Skeletal muscle tissue (tissue), 3 donors: ENCODE measurements at regions not wholly inside any gene's neighbourhood (a gene's known extent, or its start where the extent isn't known, plus 50 kb on each side); places are given as distances from the start of the nearest gene placed in this dataset.

ENCODE experiments used
- H3K27ac ChIP-seq: one replicate; pipeline ENCODE4 v1.7.0; 2013; ENCODE audit warnings: mild to moderate bottlenecking, low read depth, low read length, inconsistent platforms
- H3K27me3 ChIP-seq, 3 donors: one replicate each; pipeline ENCODE4 v1.7.0; 2013; ENCODE audit warnings: low read length in 3 of 3; ENCODE audit not compliant: control insufficient read depth in 3 of 3, insufficient read depth in 3 of 3
- H3K36me3 ChIP-seq, 3 donors: one replicate each; pipeline ENCODE4 v1.7.0; 2013; ENCODE audit warnings: low read length in 3 of 3; ENCODE audit not compliant: control insufficient read depth in 3 of 3, insufficient read depth in 3 of 3
- H3K4me1 ChIP-seq, 3 donors: one replicate each; pipeline ENCODE4 v1.7.0; 2013; ENCODE audit warnings: low read length in 3 of 3, mild to moderate bottlenecking in 3 of 3; ENCODE audit not compliant: control insufficient read depth in 3 of 3, insufficient read depth in 3 of 3
- H3K4me3 ChIP-seq, 3 donors: one replicate each; pipeline ENCODE4 v1.7.0; 2013; ENCODE audit warnings: low read length in 3 of 3
- H3K9ac ChIP-seq, 3 donors: one replicate each; pipeline ENCODE4 v1.7.0; 2013; ENCODE audit warnings: low read length in 3 of 3, mild to moderate bottlenecking in 3 of 3, moderate library complexity in 2 of 3, low read depth in 1 of 3
- H3K9me3 ChIP-seq, 3 donors: one replicate each; pipeline ENCODE4 v1.7.0; 2013; ENCODE audit warnings: low read length in 3 of 3; ENCODE audit not compliant: control insufficient read depth in 3 of 3
- donor health status: Osteomylitis.

- Histone ChIP-seq H3K36me3 (no peaks in the 10 kb centered on the region), H3K27me3 (no peaks in the 10 kb centered on the region), H3K27ac (no peak overlapping the region), H3K4me3 (no peak overlapping the region), H3K9ac (no peak overlapping the region), H3K4me1 (no peaks in the 10 kb centered on the region), H3K9me3 (no peaks in the 10 kb centered on the region)
Measured at GRCh38 chr1:208455821-208456220, 211.6 kb upstream of the PLXNA2 start.

GRCh38 chr1:208456487-208456886 lies 212.3 kb upstream of the PLXNA2 start:
- no peaks in the 10 kb centered on the region for H3K36me3 ChIP-seq
- no peak overlapping the region for H3K9ac ChIP-seq
- H3K4me1 ChIP-seq, result no peaks in the 10 kb centered on the region
- H3K27me3 ChIP-seq, result no peaks in the 10 kb centered on the region
- H3K4me3 ChIP-seq, result no peak overlapping the region
- no peak overlapping the region for H3K27ac ChIP-seq
- no peaks in the 10 kb centered on the region for H3K9me3 ChIP-seq

GRCh38 chr1:208460823-208461222 lies 216.6 kb upstream of the PLXNA2 start:
- H3K9ac ChIP-seq, result no peak overlapping the region
- no peak overlapping the region for H3K27ac ChIP-seq
- no peak overlapping the region for H3K4me3 ChIP-seq
- H3K9me3 ChIP-seq, result peaks cover 0 to 3% (median 0%) of the 10 kb centered on the region in 3 donors
- H3K4me1 ChIP-seq, result no peaks in the 10 kb centered on the region
- H3K36me3 ChIP-seq, result no peaks in the 10 kb centered on the region
- H3K27me3 ChIP-seq, result no peaks in the 10 kb centered on the region

GRCh38 chr1:208461680-208462079 lies 217.5 kb upstream of the PLXNA2 start:
- Histone ChIP-seq H3K36me3 (no peaks in the 10 kb centered on the region), H3K4me3 (no peak overlapping the region), H3K9me3 (peaks cover 0 to 3% (median 0%) of the 10 kb centered on the region in 3 donors), H3K27me3 (no peaks in the 10 kb centered on the region), H3K4me1 (no peaks in the 10 kb centered on the region), H3K27ac (no peak overlapping the region), H3K9ac (no peak overlapping the region)

- H3K4me3 ChIP-seq, result no peak overlapping the region
- H3K9me3 ChIP-seq, result peaks cover 0 to 3% (median 0%) of the 10 kb centered on the region in 3 donors
- H3K27ac ChIP-seq, result no peak overlapping the region
- H3K36me3 ChIP-seq, result no peaks in the 10 kb centered on the region
- H3K4me1 ChIP-seq, result no peaks in the 10 kb centered on the region
- H3K27me3 ChIP-seq, result no peaks in the 10 kb centered on the region
- no peak overlapping the region for H3K9ac ChIP-seq
Measured at GRCh38 chr1:208462761-208463160, 218.6 kb upstream of the PLXNA2 start.

- peaks cover 0 to 3% (median 0%) of the 10 kb centered on the region in 3 donors for H3K9me3 ChIP-seq
- H3K9ac ChIP-seq, result no peak overlapping the region
- no peaks in the 10 kb centered on the region for H3K27me3 ChIP-seq
- no peak overlapping the region for H3K4me3 ChIP-seq
- no peaks in the 10 kb centered on the region for H3K4me1 ChIP-seq
- no peak overlapping the region for H3K27ac ChIP-seq
- no peaks in the 10 kb centered on the region for H3K36me3 ChIP-seq
Measured at GRCh38 chr1:208465266-208465665, 221.1 kb upstream of the PLXNA2 start.

- Histone ChIP-seq H3K9ac (no peak overlapping the region), H3K4me3 (no peak overlapping the region), H3K27ac (no peak overlapping the region), H3K4me1 (no peaks in the 10 kb centered on the region), H3K36me3 (no peaks in the 10 kb centered on the region), H3K27me3 (no peaks in the 10 kb centered on the region), H3K9me3 (peaks cover 0 to 3% (median 0%) of the 10 kb centered on the region in 3 donors)
Measured at GRCh38 chr1:208465786-208466590, 221.8 kb upstream of the PLXNA2 start.

- no peaks in the 10 kb centered on the region for H3K36me3 ChIP-seq
- H3K9me3 ChIP-seq, result peaks cover 0 to 3% (median 0%) of the 10 kb centered on the region in 3 donors
- H3K27ac ChIP-seq, result no peak overlapping the region
Measured at GRCh38 chr1:208467151-208467780, 223.1 kb upstream of the PLXNA2 start.

GRCh38 chr1:208475449-208475848 lies 231.3 kb upstream of the PLXNA2 start:
- H3K9me3 ChIP-seq, result no peaks in the 10 kb centered on the region
- no peaks in the 10 kb centered on the region for H3K36me3 ChIP-seq
- peaks cover 10 to 16% (median 15%) of the 10 kb centered on the region in 3 donors for H3K4me1 ChIP-seq
- H3K27ac ChIP-seq, result no peak overlapping the region
- no peaks in the 10 kb centered on the region for H3K27me3 ChIP-seq
- no peak overlapping the region for H3K9ac ChIP-seq
- no peak overlapping the region for H3K4me3 ChIP-seq

More at GRCh38 chr1:208467151-208467780, 223.1 kb upstream of the PLXNA2 start:
- Histone ChIP-seq H3K4me1 (no peaks in the 10 kb centered on the region), H3K27me3 (no peaks in the 10 kb centered on the region), H3K4me3 (no peak overlapping the region), H3K9ac (no peak overlapping the region)
